ENCODE measurements at regions not wholly inside any gene's neighbourhood (a gene's known extent, or its start where the extent isn't known, plus 50 kb on each side); places are given as distances from the start of the nearest gene placed in this dataset.

DNA sequence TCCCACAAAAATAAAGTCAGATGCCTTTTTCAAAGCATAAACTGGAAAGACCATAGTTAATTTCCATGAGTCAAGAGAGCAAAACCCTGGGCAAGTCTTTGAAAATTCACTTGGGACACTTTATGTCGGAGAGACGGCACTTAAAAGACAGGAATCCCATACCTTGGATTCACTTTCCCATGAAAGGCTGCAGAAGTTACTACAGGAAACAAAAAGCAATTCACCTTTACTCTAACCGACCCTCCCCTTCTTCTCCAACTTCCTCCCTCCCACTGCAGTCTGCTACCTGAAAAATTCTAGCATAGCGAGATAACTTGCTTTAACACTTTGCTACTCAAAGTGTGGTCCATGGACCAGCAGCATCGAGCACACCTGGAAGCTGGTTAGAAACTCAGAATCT lies 539.1 kb upstream of the JAG1 start:
- TF ChIP-seq, protein P1, sequence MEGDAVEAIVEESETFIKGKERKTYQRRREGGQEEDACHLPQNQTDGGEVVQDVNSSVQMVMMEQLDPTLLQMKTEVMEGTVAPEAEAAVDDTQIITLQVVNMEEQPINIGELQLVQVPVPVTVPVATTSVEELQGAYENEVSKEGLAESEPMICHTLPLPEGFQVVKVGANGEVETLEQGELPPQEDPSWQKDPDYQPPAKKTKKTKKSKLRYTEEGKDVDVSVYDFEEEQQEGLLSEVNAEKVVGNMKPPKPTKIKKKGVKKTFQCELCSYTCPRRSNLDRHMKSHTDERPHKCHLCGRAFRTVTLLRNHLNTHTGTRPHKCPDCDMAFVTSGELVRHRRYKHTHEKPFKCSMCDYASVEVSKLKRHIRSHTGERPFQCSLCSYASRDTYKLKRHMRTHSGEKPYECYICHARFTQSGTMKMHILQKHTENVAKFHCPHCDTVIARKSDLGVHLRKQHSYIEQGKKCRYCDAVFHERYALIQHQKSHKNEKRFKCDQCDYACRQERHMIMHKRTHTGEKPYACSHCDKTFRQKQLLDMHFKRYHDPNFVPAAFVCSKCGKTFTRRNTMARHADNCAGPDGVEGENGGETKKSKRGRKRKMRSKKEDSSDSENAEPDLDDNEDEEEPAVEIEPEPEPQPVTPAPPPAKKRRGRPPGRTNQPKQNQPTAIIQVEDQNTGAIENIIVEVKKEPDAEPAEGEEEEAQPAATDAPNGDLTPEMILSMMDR (conservative IDR thresholded peaks at IDR 0.05; ENCODE audit: low read depth, low read length): no peak
- DNase-seq (ENCODE audit: low read depth): no peak
- H3K4me3 ChIP-seq (ENCODE audit: low read length): no peak overlapping the region

GRCh38 chr20:11214256-11214840 lies 540.5 kb upstream of the JAG1 start:
- TF ChIP-seq, protein P1 (conservative IDR thresholded peaks at IDR 0.05; ENCODE audit: low read depth, low read length): no peak
- H3K4me3 ChIP-seq (ENCODE audit: low read length): no peak overlapping the region
- DNase-seq (ENCODE audit: low read depth): no peak

- TF ChIP-seq, protein P1 (conservative IDR thresholded peaks at IDR 0.05; ENCODE audit: low read depth, low read length): no peak
- DNase-seq (ENCODE audit: low read depth): no peak
- no peak overlapping the region for H3K4me3 ChIP-seq (ENCODE audit: low read length)
Measured at GRCh38 chr20:11216451-11217314, 542.9 kb upstream of the JAG1 start.

DNA sequence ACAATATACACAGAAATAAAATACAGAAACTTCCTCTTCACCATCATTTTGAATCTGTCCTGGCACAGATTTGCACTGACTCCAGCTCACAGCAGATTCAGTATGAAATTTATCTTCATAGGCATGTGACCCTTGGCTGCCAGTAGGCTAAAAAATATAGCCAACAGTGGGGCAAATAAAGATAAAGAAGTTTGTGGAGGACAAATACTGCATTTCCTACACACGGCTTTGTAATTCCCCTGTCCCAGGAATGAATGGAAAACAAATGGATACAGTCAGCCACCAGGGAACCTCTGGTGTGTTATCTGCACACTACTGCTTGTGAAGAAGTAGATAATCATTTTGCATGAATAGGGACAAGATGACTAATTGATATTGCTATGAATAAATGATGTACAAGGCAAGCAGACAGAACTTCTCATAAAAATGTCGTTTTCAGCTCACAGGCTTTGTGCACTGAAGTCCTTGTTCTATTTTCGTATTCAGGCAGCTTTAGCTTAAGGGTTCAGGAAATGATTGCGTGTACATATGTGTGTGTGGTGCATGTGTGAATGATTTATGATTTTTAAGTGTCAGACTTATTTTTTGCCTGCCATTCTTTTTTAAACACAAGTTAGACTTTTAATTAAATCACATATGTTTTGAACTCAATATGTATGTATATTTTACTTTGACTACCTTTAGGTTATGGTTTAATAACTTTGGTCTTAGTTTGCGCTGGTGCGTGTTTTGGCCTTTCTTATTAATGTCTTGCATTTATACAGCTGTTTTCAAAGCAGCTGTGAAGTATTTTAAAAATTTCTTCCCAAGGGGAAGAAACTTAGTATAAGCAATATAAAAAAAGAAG lies 543.8 kb upstream of the JAG1 start:
- H3K4me3 ChIP-seq (ENCODE audit: low read length): no peak overlapping the region
- no peak for DNase-seq (ENCODE audit: low read depth)
- TF ChIP-seq, protein P1 (conservative IDR thresholded peaks at IDR 0.05; ENCODE audit: low read depth, low read length): no peak

DNA sequence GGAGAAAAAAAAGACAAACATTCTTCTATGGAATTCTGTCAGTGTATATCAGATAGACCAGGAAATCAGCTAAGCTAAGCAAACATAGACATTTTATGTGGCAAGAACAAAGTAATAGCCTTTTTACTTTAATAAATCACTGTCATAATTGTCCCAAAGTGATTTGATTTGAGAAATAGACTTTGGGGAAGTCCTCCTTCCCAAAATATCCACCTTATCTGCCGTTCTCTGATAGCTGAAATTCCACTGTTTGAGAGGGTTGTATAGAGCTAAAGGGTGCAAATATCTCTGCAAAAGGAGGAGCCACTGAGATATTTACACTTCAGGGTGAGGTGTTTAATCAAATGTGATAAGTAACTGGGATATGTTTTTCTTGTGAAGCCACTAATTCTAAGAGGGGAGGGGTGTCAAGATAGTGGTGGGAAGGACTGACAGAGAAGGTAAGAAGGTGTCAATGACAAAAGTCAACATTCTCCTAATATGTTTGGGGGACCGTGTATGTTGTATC lies 544.4 kb upstream of the JAG1 start:
- DNase-seq (ENCODE audit: low read depth): no peak
- H3K4me3 ChIP-seq (ENCODE audit: low read length): no peak overlapping the region
- TF ChIP-seq, protein P1 (conservative IDR thresholded peaks at IDR 0.05; ENCODE audit: low read depth, low read length): no peak

- no peak for DNase-seq (ENCODE audit: low read depth)
- TF ChIP-seq, protein P1 (conservative IDR thresholded peaks at IDR 0.05; ENCODE audit: low read depth, low read length): no peak
- H3K4me3 ChIP-seq (ENCODE audit: low read length): no peak overlapping the region
Measured at GRCh38 chr20:11219192-11219591, 545.4 kb upstream of the JAG1 start.
